Right lung (tissue), 2 donors: ENCODE measurements at regions not wholly inside any gene's neighbourhood (a gene's known extent, or its start where the extent isn't known, plus 50 kb on each side); places are given as distances from the start of the nearest gene placed in this dataset.
"Not testable (repeated sequence)": the region's sequence is repeated elsewhere in the genome, so short reads cannot be mapped to it uniquely, and the experiment has no call there.

ENCODE experiments used
- DNase-seq, 2 donors: peaks; one replicate each; pipeline ENCODE4 v3.0.0-alpha.2; 2013

GRCh38 chrX:79026742-79027141 is 81.6 kb downstream of the P2RY10 start:
- DNase-seq, result not testable (repeated sequence)

- no peak for DNase-seq
These were observed 90.2 kb downstream of the P2RY10 start for GRCh38 chrX:79035421-79035820.

GRCh38 chrX:79036157-79036880 is 91.1 kb downstream of the P2RY10 start:
- no peak for DNase-seq

DNA sequence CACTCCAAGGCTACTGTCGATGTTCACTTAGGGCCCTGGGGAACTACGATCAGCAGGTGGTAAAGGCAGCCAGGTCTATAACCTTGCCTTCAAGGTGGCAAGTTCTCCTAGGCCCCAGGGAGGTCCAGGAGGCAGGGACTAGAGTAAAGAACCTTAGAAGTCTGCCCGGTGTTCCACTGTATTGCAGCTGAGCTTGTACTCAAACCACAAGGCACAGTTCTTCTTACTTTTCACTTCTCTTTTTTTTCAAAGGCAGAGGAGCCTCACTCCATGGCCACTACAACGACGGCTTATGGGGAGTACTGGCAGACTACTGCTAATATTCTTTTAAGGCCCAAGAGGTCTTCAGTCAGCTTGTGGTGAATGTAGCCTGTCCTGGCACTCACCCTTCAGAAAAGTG is 78.8 kb upstream of the GPR174 start:
- no peak for DNase-seq

- DNase-seq, result no peak
These were observed 66.4 kb upstream of the GPR174 start for GRCh38 chrX:79078114-79078513.

- no peak for DNase-seq
These were observed 65.0 kb upstream of the GPR174 start for GRCh38 chrX:79079477-79079876.

- DNase-seq, result no peak
These were observed 64.3 kb upstream of the GPR174 start for GRCh38 chrX:79080141-79080540.

- peak in 1 of 2 donors; percentile 28 for DNase-seq
These were observed 62.5 kb upstream of the GPR174 start for GRCh38 chrX:79081895-79082512.

GRCh38 chrX:79082899-79083298 is 61.6 kb upstream of the GPR174 start:
- peak in 1 of 2 donors; percentile 9 for DNase-seq

DNA sequence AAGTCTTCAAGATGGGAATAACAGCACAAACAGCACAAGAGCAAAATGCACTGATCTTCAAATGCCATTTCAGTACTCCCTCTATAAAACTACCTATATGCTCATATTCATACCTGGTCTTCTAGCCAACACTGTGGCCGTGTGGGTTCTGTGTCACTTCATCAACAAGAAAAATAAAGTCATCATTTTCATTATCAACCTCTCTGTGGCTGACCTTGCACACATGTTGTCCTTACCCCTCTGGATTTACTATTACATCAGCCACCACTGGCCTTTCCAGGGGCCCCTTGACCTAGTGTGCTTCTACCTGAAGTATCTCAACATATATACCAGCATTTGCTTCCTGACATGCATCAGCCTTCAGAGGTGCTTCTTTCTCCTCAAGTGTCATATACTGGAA is 59.6 kb upstream of the GPR174 start:
- no peak for DNase-seq

- DNase-seq, result no peak
These were observed 54.4 kb upstream of the GPR174 start for GRCh38 chrX:79089896-79090584.

DNA sequence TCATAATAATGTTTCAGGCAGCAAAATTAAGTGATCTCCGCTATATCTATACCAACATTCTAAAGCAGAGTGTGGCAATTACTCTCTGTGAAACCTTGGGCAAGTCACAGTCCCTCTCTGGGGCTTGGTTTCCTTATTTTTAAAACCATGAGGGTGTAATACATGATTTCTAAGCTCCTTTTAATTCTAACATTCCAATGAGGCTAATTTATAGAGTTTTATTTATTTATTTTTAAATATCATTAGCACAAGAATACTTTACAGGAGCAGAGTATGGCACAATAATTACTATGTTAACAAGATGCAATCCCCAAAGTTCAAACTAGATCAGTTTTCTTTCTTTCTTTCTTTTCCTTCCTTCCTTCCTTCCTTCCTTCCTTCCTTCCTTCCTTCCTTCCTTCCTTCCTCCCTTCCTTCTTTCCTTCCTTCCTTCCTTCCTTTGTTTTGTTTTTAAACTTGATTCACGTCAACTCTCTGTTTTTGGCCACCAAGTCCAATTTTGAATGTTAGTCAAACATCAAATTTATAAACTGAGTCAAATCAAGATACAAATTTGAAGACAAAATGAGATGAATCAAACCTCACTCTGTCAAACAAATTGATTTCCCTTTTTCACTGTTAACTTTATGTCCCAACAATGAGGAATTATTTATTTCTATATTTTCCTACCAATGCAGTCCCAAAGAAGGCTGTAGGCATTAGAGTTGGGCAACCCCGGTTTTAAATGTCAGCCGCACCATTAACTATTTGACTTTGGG is 50.2 kb upstream of the GPR174 start:
- no peak for DNase-seq
